D341Med (cell line): ENCODE measurements at regions not wholly inside any gene's neighbourhood (a gene's known extent, or its start where the extent isn't known, plus 50 kb on each side); places are given as distances from the start of the nearest gene placed in this dataset.

Source experiments
- DNase-seq: peaks from one replicate; pipeline ENCODE4 v3.0.0; 2012; ENCODE audit warnings: low spot score

DNA sequence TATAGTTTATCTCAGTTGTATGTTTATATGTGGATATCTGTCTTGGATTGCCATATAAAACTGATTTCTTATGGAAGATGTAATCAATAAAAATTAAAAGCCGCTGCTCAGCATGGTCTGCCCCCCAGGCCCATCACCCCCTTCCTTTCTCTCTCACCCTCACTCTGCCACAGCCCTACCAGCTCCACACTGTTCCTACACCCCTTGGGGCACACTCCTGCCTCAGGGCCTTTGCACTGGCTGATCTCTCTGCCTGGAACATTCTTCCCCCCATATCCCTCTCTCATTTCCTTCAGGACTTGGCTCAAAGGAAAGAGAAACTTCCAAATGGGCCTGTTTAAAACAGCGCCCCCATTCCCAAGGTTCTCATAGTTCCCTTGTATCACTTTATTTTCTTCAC, 63.1 kb downstream of the LRRC32 start:
- DNase-seq, result no peak

DNA sequence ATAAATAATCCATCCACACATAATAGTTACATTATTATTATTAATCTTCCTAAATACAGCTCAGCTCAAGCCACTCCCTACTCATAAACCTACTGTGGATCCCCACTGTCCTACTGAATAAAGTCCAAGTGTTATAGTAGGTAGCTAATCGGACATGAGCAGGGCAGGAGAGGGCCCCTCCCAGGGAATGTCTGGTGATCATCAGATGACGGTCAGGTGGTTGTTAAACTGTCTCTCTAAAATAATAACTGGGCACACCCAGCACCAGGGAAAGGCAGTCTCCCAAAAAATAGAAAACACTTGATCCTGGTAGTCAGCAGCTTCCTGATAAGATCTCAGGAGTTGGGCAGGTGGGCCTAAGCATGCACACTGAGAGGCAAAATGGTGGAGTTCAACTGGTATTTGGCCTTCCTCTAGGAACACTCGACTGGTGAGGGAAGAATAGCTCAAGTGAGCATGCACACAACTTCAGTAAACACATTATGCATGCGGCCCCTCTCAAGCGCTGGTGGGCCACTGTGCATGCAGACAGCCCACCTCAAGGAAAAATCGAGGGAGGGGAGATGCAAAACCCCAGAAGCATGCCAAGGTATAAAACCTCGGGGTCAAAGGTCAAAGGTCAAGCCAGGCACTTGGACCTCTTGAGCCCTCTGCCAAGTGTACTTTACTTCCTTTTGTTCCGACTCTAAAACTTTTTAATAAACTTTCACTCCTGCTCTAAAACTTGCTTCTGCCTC, 65.0 kb downstream of the LRRC32 start:
- no peak for DNase-seq

DNA sequence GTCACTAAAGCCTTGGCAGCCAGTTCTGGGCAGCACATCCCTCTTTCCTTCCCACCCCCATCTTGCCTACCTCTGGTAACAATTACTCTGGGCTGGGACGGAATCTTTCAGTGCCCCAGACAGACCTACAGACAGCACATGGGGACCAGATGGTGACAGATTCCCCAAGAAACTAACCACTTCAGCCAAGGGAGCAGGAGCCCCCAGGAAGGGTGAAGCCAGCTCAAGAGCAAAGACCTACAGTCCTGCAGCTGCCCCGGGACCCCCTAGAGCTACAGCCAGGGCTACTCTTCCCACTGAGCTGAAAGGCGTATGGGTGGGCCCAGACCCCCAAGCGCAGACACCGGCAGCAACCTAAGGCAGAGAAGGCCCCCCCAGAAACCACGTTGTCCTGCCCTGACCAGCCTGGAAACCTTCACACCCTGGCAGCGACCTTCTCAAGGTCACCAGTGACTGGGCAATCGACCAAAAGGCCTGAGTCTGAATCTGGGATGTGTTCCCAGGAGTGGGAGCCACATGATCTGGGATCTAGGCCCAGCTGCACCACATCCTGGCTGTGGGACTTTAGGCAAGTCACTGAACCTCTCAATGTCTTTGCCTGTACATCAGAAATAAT, 65.8 kb downstream of the LRRC32 start:
- no peak for DNase-seq

DNA sequence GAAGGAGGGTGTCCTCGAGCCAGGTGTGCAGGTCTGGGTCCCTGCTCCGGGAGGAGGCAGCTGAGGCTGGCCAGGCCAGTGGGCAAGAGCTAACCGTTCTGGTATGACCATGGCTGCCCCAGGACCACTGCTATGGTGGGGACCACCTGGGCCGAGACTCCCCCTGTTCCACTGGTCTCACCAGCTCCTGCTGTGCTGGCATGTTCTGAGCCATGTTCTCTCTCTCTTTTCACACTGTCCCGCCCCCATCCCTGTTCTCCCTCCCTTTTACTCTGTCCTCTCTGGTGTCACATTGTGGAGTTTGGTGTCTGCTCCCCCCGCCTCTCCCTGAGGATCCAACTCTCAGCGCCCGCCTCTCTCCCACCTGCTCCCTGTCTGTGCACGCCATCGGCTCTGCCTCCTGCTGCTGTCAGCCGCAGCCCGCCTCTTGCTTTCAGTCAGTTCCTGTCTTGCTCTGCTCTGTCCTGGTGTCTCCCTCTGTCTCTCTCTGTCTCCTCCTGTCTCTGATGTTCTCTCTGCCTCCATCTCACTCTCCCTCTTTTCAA, 66.4 kb downstream of the LRRC32 start:
- DNase-seq, result peak; percentile 15

DNA sequence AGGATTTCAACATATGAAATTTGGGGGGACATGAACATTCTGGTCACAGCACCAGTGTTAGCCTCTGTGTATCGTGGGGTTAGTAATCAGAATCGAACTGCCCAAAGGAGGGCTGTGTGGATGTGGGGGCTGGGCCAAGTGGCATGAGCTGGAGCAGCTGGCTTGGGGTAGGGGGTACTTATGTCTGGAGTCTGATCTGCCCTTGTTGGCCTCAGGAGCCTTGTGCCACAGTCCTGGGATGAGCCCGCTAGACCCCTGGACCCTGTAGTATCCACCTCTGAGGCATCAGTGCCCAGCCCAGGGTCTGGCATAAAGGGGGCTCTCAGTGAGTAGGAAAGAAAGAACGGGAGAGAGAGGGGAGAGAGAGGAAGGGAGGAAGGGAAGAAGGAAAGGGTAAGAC, 67.3 kb downstream of the LRRC32 start:
- peak; percentile 11 for DNase-seq
